NCI-H69 (cell line): ENCODE measurements at regions not wholly inside any gene's neighbourhood (a gene's known extent, or its start where the extent isn't known, plus 50 kb on each side); places are given as distances from the start of the nearest gene placed in this dataset.
A peak's percentile ranks its signal among the peaks of the same experiment; 100 is the strongest.
"Not testable (repeated sequence)": the region's sequence is repeated elsewhere in the genome, so short reads cannot be mapped to it uniquely, and the experiment has no call there.

ENCODE experiments used
- DNase-seq: peaks from one replicate; lab custom pipeline; 2025; lab: John Stamatoyannopoulos, UW

DNA sequence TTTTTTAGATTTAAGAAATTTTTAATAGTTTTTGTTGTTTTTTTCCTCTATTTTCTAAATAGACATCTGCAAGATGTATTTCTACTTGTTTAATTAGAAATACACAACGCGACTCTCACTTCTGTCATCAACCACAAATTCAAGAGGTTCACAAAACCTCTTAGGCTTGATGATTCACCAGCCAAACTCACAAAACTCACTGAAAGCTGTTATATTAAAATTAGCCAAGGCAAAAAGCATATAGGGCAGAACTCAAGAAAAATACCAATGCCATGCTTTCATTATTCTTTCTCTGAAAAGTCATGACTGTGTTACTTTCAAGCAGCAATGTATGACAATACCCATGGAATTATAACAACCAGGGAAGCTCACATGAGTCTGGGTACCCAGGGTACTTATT is 487.0 kb upstream of the RGS18 start:
- DNase-seq, result no peak

GRCh38 chr1:191674626-191675179 is 483.6 kb upstream of the RGS18 start:
- no peak for DNase-seq

DNA sequence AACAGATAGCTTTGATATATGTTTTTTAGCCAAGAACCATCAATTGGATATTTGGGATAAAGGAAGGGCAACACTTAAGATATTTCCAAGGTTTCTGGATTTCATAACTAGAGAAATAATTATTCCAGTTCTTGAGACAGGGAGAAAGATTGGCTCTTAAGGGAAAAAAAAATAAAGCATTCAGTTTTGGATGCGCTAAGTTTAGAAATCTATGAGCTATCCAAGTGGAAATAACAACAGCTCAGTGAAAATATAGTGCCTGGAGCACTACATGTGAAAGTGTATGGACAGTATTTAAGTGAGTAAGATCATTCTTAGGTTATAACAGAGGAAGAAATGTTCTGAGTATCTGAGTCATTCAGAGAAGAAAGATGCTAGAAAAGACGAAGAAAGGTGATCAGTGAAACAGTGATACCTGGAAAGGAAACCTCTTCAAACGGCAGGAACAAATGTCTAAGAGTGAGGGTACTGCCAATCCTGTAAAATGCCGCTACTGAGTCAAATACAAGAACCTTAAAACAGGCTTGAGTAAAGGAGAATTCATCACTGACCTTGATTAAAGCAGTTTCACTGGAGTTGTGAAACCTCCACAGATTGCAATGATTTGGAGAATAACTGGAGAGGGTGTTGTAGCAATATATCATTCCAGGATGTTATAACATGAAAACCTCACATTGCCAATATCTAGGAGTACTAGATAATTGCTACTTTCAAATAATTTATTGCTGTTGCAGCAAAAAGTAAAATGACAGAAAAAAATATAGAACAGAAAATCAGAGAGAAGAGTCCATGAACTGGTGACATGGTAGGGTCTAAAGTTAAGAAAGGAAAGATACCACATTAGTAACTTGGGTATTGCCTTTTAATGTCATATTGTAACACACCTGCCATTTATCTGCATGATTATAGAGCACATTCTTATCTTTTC is 482.1 kb upstream of the RGS18 start:
- no peak for DNase-seq

DNA sequence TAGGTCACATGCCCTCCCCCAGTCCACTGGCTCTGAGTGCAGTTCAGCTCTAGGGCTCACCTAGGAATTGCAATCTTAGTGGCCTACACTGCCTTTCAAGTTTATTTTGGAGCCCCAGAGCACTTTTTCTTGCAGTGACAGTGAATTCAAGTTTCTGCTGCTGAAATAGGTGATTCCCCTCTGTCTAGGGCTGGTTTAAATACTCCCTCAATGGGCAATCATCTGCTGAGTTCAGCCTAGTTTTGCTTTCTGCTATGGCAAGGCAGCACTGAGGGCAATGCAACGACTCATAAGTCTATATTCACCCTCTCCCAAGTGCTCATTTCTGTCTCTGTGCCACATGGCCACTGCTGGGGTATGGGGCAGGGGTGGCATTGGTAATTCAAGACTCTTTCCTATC is 472.6 kb upstream of the RGS18 start:
- no peak for DNase-seq

DNA sequence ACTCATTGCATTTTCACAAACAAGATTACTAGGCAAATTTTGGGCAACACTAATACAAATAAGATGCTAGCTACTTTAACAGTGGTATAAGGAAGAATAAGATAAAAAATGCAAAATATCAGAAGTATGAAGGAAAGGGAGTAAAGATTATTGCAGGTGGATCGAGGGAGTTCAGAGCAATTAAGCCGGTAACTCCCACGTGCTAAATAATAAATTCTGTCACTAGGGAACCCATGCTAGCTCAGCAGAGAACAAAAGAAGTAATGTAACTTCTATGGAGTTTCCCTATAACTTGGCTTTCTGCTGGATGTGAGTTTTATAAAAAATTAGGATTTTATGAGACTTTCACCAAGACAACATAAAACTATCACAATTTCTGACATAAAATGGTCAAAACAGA is 470.5 kb upstream of the RGS18 start:
- no peak for DNase-seq

DNA sequence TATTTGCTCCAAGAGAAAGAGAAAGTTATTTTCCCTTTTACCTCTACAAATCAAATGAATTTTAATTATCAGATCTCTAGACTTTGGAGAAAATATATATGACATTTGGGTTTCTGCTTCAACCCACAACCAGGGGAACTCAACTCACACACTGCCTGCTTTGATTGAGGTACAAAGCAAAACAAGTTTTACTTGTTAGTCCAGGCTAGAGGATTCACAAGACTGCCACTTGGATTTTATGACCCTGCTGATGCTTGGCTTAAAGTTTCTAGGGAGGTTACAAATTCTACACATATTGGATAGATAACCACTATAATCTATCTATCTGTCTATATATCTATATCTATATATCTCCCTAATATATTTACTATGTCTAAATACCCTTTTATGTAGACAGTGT is 467.3 kb upstream of the RGS18 start:
- DNase-seq, result no peak

DNA sequence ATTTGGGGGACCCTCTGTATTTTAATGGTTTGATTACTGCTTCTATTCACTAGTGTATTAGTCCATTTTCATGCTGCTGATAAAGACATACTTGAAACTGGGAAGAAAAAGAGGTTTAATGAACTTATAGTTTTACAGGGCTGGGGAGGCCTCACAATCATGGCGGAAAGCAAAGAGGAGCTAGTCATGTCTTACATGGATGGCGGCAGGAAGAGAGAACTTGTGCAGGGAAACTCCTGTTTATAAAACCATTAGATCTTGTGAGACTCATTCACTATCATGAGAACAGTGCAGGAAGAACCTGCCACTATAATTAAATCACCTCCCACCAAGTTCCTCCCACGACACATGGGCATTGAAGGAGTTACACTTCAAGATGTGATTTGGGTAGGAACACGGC is 464.5 kb upstream of the RGS18 start:
- no peak for DNase-seq

- DNase-seq, result no peak
Observed at GRCh38 chr1:191695865-191696264, 462.4 kb upstream of the RGS18 start.

DNA sequence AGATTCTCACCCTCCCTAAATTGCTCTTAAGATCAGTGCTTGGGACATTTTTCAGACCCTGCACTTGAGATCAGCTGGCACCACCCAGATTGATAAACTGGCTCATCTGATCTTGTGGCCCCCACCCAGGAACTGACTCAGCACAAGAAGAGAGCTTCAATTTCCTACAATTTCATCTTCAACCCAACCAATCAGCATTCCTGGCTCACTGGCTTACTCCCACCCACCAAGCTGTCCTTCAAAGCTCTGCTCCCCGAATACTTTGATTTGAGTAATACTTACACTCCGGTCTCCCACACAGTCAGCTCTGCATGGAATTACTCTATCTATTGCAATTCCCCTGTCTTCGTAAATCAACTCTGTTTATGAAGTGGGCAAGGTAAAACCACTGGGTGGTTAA is 461.9 kb upstream of the RGS18 start:
- no peak for DNase-seq

DNA sequence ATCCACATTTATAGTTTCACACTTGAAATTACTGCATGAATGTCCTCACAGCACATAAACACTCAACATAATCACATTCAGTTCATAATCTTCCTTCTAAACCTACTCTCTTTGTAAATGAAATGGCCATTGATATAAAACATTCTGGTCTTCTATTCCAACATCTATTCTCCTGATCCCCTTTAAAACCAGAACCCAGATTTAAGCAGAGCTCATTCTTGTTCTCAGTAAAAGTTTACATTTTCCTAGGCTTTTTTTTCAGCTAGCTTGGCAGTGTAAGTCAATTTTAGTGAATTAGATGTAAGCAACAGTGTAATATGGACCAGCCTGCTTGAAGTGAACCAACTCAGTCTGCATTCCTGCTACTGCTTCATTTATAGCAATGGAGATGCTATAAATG is 460.7 kb upstream of the RGS18 start:
- DNase-seq, result no peak

DNA sequence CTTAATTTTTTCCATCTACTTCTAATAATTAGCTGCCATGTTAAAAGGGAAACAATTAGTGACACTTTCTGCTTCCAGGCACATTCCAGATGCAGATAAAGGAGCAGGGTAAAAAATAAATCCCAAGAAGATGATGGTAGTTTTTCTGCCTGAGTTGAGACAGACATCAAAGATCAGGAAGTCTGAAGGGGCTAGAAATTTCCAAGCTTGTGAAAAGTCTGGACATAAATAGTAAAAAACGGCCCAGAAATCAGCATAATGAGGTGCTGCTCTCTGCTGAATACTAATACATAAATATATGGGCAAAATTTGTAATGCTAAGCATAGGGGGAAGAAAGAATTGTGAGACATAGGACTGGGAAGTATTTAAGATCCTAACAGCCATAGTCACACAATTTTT is 460.0 kb upstream of the RGS18 start:
- DNase-seq, result no peak

GRCh38 chr1:191699343-191699742 is 458.9 kb upstream of the RGS18 start:
- no peak for DNase-seq

DNA sequence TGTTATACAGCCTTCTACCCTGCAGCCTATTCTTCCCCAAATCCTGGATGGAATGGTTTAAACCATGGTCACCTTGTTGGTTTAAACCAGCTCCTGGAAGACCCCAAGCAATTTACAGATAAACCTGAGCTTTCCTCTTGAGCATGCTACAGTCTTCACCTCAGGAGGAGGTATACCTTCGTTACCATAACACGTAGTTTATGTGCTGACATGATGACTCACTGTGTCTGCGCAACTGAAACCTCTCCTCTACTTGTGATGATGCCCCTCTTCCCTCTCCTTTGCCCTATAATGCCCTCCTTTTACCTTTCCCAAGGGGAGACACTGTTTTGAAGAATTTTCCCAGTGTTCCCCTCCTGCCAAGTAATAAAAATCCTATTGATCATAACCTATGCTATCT is 457.3 kb upstream of the RGS18 start:
- no peak for DNase-seq

- no peak for DNase-seq
Observed at GRCh38 chr1:191702124-191702523, 456.1 kb upstream of the RGS18 start.

- no peak for DNase-seq
Observed at GRCh38 chr1:191707288-191707687, 451.0 kb upstream of the RGS18 start.

DNA sequence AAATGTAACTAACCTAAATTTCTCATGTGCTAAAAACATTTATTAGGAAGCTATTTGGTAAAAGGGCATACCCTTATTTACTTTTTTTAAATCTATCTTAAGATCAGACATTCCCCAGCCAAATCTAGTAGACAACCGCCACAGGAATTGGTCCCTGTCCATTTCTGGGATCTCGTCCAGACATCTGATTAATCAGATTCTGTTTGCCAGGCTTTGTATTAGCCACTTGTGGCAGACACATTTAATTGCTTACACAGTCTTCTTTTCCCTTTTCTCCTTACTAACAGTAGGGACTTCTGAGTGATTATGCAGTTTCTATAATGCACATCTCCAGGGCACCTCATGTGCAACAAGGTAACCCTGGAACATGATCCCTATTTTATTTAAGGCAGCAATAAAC is 449.0 kb upstream of the RGS18 start:
- peak; percentile 5 for DNase-seq

DNA sequence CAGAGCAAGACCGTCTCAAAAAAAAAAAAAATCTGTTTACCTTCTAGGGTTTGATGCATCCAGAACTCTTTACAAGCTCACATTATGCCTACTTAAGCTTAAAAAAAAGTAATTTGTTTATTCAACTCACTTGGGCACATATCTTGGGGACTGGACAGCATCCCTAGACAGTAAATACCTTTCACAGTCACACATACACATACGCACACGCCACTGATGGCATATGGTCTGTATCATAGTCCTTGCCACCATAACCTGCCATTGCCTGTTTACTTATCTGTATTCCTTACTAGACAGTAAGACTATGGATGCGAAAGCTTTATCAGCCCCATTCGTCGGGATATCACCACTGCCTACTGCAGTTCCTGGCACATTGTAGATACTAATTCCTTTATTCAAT is 446.3 kb upstream of the RGS18 start:
- DNase-seq, result no peak

DNA sequence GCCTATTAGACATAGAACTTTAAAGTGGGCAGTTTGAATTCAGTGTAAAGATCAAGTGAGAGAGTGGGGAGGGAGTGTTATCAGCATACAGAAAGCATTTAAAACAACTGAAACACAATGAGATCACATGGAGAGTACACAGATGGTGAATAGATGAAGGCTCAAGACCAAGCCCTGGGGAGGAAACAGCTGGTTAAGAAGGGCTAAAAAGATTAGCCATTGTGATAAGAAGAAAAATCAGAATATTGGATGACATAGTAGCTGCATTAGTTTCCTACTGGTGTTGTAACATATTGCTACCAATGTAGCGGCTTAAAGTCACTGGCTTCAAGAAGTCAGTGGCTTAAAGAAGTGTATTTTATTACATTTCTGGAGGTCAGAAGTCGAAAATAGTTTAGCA is 443.4 kb upstream of the RGS18 start:
- DNase-seq, result peak; percentile 14

- DNase-seq, result no peak
Observed at GRCh38 chr1:191729742-191730141, 428.5 kb upstream of the RGS18 start.

GRCh38 chr1:191731608-191732302 is 426.5 kb upstream of the RGS18 start:
- DNase-seq, result not testable (repeated sequence)

GRCh38 chr1:191734321-191734720 is 423.9 kb upstream of the RGS18 start:
- no peak for DNase-seq

DNA sequence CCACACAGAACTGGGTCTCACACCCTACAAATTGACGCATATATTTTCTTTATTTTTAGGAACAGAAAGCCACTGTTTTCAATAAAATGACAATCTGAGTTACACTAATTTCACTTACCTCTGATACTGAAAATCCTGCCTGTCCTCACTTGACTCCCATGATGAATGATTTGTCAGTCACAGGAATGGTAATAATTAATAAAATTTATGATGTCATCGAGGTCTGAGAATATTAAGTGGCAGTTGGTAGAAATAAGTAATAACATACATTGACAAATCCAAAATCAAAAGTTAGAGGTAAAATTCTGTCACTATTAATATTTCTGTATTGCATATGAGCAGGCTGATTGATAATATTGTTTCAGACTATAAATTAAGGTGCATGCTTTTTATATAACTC is 418.7 kb upstream of the RGS18 start:
- no peak for DNase-seq

DNA sequence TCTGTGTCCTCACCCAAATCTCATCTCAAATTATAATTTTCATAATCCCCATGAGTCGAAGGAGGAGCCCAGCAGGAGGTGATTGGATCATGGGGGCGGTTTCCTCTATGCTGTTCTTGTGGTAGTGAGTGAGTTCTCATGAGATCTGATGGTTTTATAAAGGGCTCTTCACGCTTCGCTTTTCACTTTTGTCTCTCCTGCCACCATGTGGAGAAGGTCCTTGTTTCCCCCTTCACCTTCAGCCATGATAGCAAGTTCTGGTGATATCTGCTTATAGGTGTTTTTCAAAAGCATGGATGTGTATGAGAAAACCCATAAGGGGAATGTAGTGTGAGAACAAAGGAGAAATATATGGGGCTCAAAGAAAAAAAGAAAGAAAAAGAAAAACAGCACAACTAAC is 405.9 kb upstream of the RGS18 start:
- no peak for DNase-seq
